ENCODE measurements at regions not wholly inside any gene's neighbourhood (a gene's known extent, or its start where the extent isn't known, plus 50 kb on each side); places are given as distances from the start of the nearest gene placed in this dataset.

DNA sequence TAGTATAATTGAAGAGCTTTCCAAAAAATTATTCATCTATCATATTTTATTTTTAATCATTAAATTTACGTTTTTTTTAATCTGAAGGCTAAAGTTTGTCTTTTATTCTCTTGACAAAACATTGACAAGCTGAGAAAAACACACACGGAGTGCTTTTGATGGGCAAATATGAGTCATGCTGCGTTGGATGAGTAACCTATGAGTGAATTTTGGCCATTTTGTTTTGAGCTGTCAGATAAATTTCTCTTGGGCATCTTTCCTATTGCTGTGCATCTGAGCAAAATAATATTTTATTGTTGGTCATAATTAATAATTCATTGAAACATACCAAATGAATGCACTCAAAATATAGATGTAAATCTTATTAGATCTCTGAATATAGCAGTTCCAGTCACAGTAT lies 1144.1 kb upstream of the ADGRL2 start:
- no peak overlapping the region for H3K4me3 Mint-ChIP-seq
- H3K9me3 Mint-ChIP-seq, result peaks cover 3% of the 10 kb centered on the region
- DNase-seq, result no peak
- ChIA-PET POLR2A (no interaction called here), CTCF (no interaction called here)
- no peaks in the 10 kb centered on the region for H3K4me1 Mint-ChIP-seq
- H3K36me3 Mint-ChIP-seq (ENCODE audit: low read depth), result no peaks in the 10 kb centered on the region
- H3K27ac Mint-ChIP-seq, result no peak overlapping the region
- no peaks in the 10 kb centered on the region for H3K27me3 Mint-ChIP-seq

DNA sequence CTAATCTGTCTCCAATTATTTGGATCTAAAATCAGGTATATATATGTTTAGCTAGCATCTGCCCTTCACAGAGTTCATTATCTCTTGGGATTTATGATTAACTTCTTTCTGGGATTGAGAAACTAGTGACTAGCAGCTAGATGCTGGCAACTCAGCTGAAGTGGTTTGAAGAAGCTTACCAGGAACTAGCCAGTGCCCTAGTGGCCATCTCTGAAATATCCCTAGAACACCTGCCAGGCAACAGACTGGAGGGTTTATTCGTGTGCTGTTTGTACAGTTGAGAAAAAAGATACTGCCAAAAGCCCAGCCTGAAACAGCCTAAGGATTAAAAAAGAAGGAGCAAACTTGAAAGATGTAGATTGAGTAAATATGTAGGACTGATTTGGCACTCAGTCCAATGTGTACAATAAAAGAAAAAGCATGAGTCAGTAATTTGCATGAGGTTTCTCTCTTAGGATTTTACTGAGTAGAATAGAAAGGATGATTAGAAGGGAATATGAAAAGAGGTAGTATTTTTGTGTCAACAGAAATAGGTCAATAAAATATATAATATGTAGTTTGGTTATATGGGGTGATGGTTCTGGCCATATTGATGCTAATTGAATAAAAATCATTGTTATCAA lies 1144.6 kb upstream of the ADGRL2 start:
- no peak overlapping the region for H3K27ac Mint-ChIP-seq
- H3K4me3 Mint-ChIP-seq, result no peak overlapping the region
- POLR2A ChIA-PET, result no interaction called here
- peaks cover 3% of the 10 kb centered on the region for H3K9me3 Mint-ChIP-seq
- CTCF ChIA-PET, result no interaction called here
- no peaks in the 10 kb centered on the region for H3K36me3 Mint-ChIP-seq (ENCODE audit: low read depth)
- no peak for DNase-seq
- H3K27me3 Mint-ChIP-seq, result no peaks in the 10 kb centered on the region
- H3K4me1 Mint-ChIP-seq, result no peaks in the 10 kb centered on the region

DNA sequence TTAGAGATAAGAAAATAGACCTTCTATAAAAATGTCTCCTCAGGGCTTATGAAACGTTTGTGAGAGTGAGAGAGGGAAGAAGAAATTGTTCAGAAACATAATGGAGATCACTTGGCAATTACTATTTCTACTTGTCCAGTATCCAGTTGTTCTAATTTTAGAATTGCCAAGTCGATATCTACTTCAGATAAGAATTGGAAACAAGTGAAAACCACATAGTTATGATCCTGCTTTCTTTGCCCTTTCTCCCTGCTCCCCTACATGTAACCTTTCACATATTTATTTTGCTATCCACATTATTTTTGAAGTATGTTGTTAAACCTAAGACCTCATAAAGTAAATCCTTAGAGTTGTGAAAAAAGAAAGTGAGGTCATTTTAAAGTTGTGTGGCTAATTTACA lies 1154.7 kb upstream of the ADGRL2 start:
- POLR2A ChIA-PET, result no interaction called here
- no peaks in the 10 kb centered on the region for H3K36me3 Mint-ChIP-seq (ENCODE audit: low read depth)
- no peak overlapping the region for H3K27ac Mint-ChIP-seq
- H3K9me3 Mint-ChIP-seq, result peaks cover 3% of the 10 kb centered on the region
- no peaks in the 10 kb centered on the region for H3K4me1 Mint-ChIP-seq
- H3K27me3 Mint-ChIP-seq, result no peaks in the 10 kb centered on the region
- no peak for DNase-seq
- CTCF ChIA-PET, result no interaction called here
- no peak overlapping the region for H3K4me3 Mint-ChIP-seq

DNA sequence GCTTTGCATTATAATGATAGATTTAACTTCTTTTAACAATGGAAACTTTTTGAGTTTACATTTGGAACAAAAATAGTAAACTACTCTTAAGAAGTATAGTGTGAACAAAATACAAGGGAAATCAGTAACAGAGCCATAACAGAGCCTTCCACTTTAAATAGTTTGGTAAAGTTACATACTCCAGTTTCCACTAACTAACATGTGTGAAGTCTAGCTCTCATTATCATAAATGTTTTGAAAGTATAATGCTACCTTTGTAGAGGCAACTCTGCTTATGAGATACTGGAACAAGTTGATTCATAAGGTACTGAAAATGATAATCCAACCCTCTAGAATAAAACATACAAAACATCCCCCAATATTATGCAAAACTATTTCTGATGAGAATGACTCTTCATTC lies 1155.1 kb upstream of the ADGRL2 start:
- Mint-ChIP-seq H3K27me3 (no peaks in the 10 kb centered on the region), H3K4me1 (no peaks in the 10 kb centered on the region), H3K4me3 (no peak overlapping the region), H3K9me3 (peaks cover 3% of the 10 kb centered on the region), H3K27ac (no peak overlapping the region), H3K36me3 (ENCODE audit: low read depth) (no peaks in the 10 kb centered on the region)
- POLR2A ChIA-PET, result no interaction called here
- CTCF ChIA-PET, result no interaction called here
- no peak for DNase-seq

DNA sequence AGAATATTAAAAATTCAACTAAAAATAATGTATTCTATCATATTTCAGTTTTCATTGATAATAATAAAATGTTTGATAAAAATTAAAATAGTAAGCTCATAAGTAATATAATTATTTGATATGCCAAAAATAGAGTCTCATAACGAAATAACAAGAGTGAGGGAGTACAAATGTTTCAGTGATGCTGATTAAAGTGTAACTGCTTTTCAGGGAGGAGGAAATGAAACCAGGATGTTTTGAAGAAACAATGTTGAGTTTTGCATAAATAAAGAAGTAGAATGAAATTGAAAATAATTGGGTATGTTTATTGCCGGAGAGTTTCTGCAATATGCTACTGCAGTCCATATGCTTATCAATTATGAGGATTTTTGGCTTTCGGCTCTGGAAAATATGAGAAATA lies 1159.8 kb upstream of the ADGRL2 start:
- DNase-seq, result no peak
- POLR2A ChIA-PET, result no interaction called here
- CTCF ChIA-PET, result interaction anchor here (0.7 kb wide), 1 partner anchor 37 kb away, joined by 3 read pairs; no protein-coding TSS in a partner anchor
- peaks cover 5% of the 10 kb centered on the region for H3K9me3 Mint-ChIP-seq
- no peaks in the 10 kb centered on the region for H3K27me3 Mint-ChIP-seq
- no peak overlapping the region for H3K4me3 Mint-ChIP-seq
- H3K27ac Mint-ChIP-seq, result no peak overlapping the region
- no peaks in the 10 kb centered on the region for H3K36me3 Mint-ChIP-seq (ENCODE audit: low read depth)
- no peaks in the 10 kb centered on the region for H3K4me1 Mint-ChIP-seq

DNA sequence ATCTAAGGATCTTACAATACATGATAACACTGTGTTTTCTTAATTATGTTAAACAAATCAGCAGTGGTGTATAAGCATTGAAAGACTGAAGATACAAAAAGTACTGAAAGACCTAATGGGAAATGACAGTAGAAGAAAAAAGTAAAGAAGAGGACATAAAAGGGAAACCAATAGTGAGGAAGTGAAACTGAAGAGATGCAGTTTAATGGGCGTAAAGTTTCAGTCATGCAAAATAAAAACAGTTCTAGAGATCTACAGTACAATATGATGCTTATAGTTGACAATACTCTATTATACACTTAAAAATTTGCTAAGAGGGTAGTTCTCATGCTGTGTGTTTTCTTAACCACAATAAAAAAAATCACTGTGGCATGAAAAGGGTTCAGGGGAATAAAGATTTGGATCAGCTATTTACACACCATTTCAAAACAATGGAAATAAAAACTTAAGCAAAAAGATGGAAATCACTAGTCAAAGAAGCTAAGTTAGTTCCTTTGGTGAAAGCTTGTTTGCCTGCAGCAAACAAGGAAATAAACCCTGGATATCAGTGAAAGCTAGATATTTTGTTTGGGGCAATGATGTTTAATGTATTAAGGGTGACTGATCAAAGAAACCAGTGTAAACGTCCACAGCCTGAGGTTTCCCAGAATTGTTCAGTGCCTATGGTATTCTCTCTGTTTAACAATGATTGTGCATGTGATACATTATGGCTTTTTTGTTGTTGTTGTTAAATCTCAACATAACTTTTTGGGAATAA lies 1160.8 kb upstream of the ADGRL2 start:
- Mint-ChIP-seq H3K36me3 (ENCODE audit: low read depth) (no peaks in the 10 kb centered on the region), H3K9me3 (peaks cover 8% of the 10 kb centered on the region), H3K4me3 (no peak overlapping the region), H3K4me1 (no peaks in the 10 kb centered on the region), H3K27me3 (no peaks in the 10 kb centered on the region), H3K27ac (no peak overlapping the region)
- no peak for DNase-seq
- ChIA-PET CTCF (no interaction called here), POLR2A (no interaction called here)

DNA sequence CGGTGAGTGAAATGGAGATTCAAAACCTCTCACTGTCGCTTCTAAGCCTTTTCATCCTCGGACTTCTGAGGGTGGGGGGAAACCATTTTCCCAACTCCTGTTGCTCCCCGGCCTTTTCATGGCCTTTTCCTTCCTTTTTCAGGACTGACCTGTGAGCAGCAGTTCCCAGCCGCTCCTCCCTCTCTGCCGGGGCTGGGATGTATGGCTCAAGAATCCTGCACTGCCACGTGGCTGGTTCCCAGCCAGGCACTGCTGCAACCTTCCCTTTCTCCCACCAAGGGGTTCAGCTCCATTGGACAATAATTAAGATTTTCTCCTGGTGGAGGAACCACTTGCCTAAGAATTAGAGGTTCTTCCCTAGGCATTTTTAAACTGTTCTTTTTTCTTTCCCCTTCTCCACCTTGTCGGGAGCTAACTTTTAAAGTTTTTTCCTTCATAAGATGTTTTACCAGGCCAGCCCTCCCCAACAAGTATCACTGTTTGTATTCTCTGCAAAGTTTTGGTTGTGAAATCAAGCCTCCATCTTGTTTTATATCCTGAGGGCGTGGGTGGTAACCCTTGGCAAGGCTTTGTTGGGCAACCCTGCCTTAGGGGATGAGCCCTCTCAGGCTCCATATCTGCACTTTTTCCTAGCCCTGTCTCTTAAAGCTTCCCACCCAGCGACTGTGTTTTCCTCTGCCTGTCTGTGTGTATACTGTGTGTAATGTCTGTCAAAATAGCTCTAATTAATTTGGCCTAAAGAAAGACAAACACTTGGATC lies 1166.6 kb upstream of the ADGRL2 start:
- Mint-ChIP-seq H3K27me3 (no peaks in the 10 kb centered on the region), H3K4me3 (no peak overlapping the region), H3K27ac (no peak overlapping the region), H3K36me3 (ENCODE audit: low read depth) (no peaks in the 10 kb centered on the region), H3K9me3 (peaks cover 8% of the 10 kb centered on the region), H3K4me1 (no peaks in the 10 kb centered on the region)
- DNase-seq, result no peak
- ChIA-PET CTCF (no interaction called here), POLR2A (no interaction called here)

DNA sequence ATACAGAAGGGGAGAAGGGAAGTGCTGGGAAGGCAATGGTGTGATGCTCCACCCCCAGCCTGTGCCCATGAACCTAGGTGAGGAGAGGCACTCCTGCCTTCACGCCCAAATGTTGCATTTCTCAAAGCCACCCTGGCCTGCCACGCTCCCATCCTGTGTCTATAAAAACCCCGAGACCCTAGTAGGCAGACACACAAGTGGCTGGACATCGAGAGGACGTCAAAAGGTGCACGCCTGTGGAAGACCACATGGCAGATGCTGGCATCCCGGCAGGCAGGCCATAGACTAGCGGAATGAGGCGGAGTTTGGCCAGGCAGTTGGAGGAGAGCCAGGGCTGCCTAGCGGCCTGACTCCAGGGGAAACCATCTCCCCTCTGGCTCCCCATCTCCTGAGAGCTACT lies 1168.5 kb upstream of the ADGRL2 start:
- Mint-ChIP-seq H3K4me1 (no peaks in the 10 kb centered on the region), H3K27me3 (no peaks in the 10 kb centered on the region), H3K27ac (no peak overlapping the region), H3K4me3 (no peak overlapping the region), H3K36me3 (ENCODE audit: low read depth) (no peaks in the 10 kb centered on the region), H3K9me3 (peaks cover 10% of the 10 kb centered on the region)
- DNase-seq, result no peak
- CTCF ChIA-PET, result no interaction called here
- POLR2A ChIA-PET, result no interaction called here

DNA sequence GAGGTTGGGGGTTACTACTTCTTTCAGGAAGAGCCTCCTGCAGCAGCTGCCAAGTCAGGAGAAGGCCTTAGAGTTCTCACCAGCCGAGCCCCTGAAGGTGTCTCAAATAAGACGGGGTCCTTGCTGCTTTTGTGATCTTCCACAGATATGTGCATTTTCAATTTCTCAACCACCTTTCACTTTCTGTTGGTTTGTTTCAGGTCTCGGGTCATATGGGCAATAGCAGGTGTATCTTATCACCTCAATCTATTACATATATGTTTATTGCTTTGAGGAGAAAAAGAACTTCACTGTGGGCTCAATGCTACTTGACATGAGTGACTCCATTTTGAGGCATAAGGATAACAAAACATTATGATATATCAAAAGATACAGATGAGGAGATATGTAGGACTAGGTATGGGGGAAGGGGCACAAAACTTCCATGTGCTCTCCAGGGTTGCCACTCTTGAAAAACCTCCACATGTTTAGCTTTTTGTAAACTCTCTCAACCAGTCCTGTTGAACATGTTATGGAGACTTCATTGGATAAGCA lies 1171.4 kb upstream of the ADGRL2 start:
- POLR2A ChIA-PET, result no interaction called here

DNA sequence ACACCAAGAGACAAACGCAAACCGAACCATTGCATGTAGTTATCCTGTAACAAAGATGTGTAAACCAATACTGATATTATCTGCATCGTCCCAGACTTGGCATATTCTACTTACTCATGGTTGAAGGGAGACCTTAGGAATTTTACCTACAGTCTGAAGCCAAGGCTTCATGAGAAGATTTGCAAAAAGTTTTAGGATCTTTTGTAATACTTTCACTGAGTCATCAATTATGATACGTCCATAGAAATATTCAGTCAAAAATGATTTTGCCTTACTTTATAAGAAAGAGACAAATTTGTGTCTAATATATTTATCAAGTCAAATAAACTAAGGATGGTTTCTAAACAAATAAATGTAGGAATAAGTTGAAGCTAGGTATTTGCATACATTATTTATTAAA lies 1176.1 kb upstream of the ADGRL2 start:
- POLR2A ChIA-PET, result no interaction called here
- no peaks in the 10 kb centered on the region for H3K36me3 Mint-ChIP-seq (ENCODE audit: low read depth)
- no peaks in the 10 kb centered on the region for H3K4me1 Mint-ChIP-seq
- DNase-seq, result no peak
- H3K27ac Mint-ChIP-seq, result no peak overlapping the region
- CTCF ChIA-PET, result no interaction called here
- H3K9me3 Mint-ChIP-seq, result peaks cover 11% of the 10 kb centered on the region
- no peak overlapping the region for H3K4me3 Mint-ChIP-seq
- H3K27me3 Mint-ChIP-seq, result no peaks in the 10 kb centered on the region

More for the DNA sequence above, 1171.4 kb upstream of the ADGRL2 start:
- CTCF ChIA-PET, result interaction anchor here (0.6 kb wide), 1 partner anchor 47 kb away, joined by 3 read pairs; no protein-coding TSS in a partner anchor
- no peaks in the 10 kb centered on the region for H3K27me3 Mint-ChIP-seq
- H3K36me3 Mint-ChIP-seq (ENCODE audit: low read depth), result no peaks in the 10 kb centered on the region
- DNase-seq, result no peak
- H3K4me3 Mint-ChIP-seq, result no peak overlapping the region
- no peak overlapping the region for H3K27ac Mint-ChIP-seq
- H3K9me3 Mint-ChIP-seq, result peaks cover 10% of the 10 kb centered on the region
- no peaks in the 10 kb centered on the region for H3K4me1 Mint-ChIP-seq

DNA sequence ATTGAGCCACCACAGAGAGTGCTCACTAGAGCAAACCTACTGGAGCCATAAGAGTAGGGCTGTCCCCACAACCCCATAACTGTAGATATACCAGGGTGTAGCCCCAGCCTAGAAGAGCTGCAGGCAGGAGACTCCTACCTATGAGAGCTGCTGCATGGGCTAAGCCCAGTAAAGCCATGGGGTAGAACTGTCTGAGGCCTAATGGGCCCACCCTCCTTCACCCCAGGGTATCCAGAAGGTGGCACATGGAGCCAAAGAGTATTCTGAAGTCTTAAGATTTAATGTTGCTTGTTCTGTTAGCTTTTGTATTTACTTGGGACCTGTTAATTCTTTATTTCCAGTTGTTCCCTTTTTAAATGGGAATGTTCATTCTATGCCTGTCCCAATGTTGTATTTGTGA lies 1193.7 kb upstream of the ADGRL2 start:
- no peaks in the 10 kb centered on the region for H3K27me3 Mint-ChIP-seq
- no peaks in the 10 kb centered on the region for H3K4me1 Mint-ChIP-seq
- ChIA-PET POLR2A (no interaction called here), CTCF (no interaction called here)
- peaks cover 16% of the 10 kb centered on the region for H3K9me3 Mint-ChIP-seq
- no peak overlapping the region for H3K27ac Mint-ChIP-seq
- no peaks in the 10 kb centered on the region for H3K36me3 Mint-ChIP-seq (ENCODE audit: low read depth)
- no peak for DNase-seq
- no peak overlapping the region for H3K4me3 Mint-ChIP-seq

DNA sequence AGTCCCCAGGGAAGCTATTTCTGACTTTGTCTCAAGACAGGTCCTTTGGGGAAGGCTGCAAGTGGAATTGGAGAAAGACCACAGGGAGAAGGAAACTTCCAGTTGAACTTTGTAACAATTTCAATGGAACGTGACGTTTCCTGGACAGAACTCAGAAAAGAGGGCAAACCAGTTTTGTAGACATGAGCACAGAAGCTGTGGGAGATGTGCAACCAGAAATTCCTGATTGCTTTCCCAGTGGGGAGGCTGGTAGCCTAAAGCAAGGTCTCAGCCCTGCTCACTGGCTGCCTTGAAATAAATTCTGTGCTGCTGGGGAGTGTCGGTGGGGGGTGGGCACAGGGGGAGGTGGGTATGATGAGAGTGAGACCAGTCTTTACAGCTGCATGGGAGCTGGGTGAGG lies 1206.7 kb upstream of the ADGRL2 start:
- no peaks in the 10 kb centered on the region for H3K4me1 Mint-ChIP-seq

DNA sequence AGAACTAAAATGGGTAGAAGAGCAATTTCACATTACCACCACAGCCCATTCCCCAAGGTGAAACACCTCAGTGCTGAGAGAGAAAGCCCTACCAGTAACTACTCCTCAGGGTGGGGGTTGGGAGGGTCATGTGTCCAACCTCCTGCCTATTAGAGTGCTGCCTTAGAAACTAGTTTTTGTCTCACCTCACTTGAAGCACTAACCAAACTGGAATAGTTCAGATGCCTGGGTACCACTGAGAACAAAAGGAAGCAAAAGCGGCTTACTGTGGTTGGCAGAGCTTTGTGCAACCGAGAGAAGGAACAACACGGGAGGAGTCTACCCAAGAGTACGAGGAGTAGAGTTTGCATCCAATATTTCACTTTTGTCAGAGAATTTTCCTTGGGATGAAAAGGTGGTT lies 1207.5 kb upstream of the ADGRL2 start:
- ChIA-PET CTCF (no interaction called here), POLR2A (no interaction called here)
- Mint-ChIP-seq H3K4me3 (no peak overlapping the region), H3K9me3 (peaks cover 22% of the 10 kb centered on the region), H3K36me3 (ENCODE audit: low read depth) (no peaks in the 10 kb centered on the region), H3K27ac (no peak overlapping the region), H3K4me1 (no peaks in the 10 kb centered on the region), H3K27me3 (no peaks in the 10 kb centered on the region)
- no peak for DNase-seq

More for the DNA sequence above, 1206.7 kb upstream of the ADGRL2 start:
- Mint-ChIP-seq H3K9me3 (peaks cover 23% of the 10 kb centered on the region), H3K4me3 (no peak overlapping the region), H3K27me3 (no peaks in the 10 kb centered on the region), H3K27ac (no peak overlapping the region), H3K36me3 (ENCODE audit: low read depth) (no peaks in the 10 kb centered on the region)
- CTCF ChIA-PET, result interaction anchor here (0.6 kb wide), 1 partner anchor 91 kb away, joined by 5 read pairs; no protein-coding TSS in a partner anchor
- DNase-seq, result no peak
- POLR2A ChIA-PET, result no interaction called here
